GM19239 (cell line): ENCODE measurements at regions not wholly inside any gene's neighbourhood (a gene's known extent, or its start where the extent isn't known, plus 50 kb on each side); places are given as distances from the start of the nearest gene placed in this dataset.
"Not testable (repeated sequence)": the region's sequence is repeated elsewhere in the genome, so short reads cannot be mapped to it uniquely, and the experiment has no call there.

Experiments
- DNase-seq: peaks from one replicate; pipeline ENCODE4 v3.0.0; 2011; ENCODE audit warnings: low spot score; ENCODE audit not compliant: insufficient read length
- FAIRE-seq: peaks from 2 replicates; lab custom pipeline; 2011; peaks lifted over from hg19 to GRCh38; lab: Jason Lieb, UNC

GRCh38 chr1:230561570-230561969, 80.7 kb upstream of the COG2 start:
- FAIRE-seq: no peak
- no peak for DNase-seq

GRCh38 chr1:230558324-230558723, 84.0 kb upstream of the COG2 start:
- no peak for FAIRE-seq

GRCh38 chr1:230556453-230556852, 85.8 kb upstream of the COG2 start:
- FAIRE-seq (no peak), DNase-seq (no peak)

More at GRCh38 chr1:230558324-230558723, 84.0 kb upstream of the COG2 start:
- DNase-seq: no peak

- no peak for DNase-seq
- no peak for FAIRE-seq
Observed at GRCh38 chr1:230555814-230556213, 86.5 kb upstream of the COG2 start.

GRCh38 chr1:230552880-230553279, 89.4 kb upstream of the COG2 start:
- DNase-seq (no peak), FAIRE-seq (no peak)

- not testable (repeated sequence) for DNase-seq, FAIRE-seq
Observed at GRCh38 chr1:230550945-230551344, 91.3 kb upstream of the COG2 start.

- no peak for FAIRE-seq
- no peak for DNase-seq
Observed at GRCh38 chr1:230550428-230550827, 91.9 kb upstream of the COG2 start.

GRCh38 chr1:230549625-230550024, 92.7 kb upstream of the COG2 start:
- FAIRE-seq: no peak
- no peak for DNase-seq

GRCh38 chr1:230548997-230549396, 93.3 kb upstream of the COG2 start:
- FAIRE-seq (no peak), DNase-seq (no peak)

- DNase-seq (no peak), FAIRE-seq (no peak)
Observed at GRCh38 chr1:230548357-230548756, 93.9 kb upstream of the COG2 start.

- DNase-seq (no peak), FAIRE-seq (no peak)
Observed at GRCh38 chr1:230545181-230545580, 97.1 kb upstream of the COG2 start.

GRCh38 chr1:230544758-230545157, 97.5 kb upstream of the COG2 start:
- FAIRE-seq (no peak), DNase-seq (no peak)

GRCh38 chr1:230543085-230543484, 99.2 kb upstream of the COG2 start:
- DNase-seq (no peak), FAIRE-seq (no peak)

GRCh38 chr1:230542681-230543080, 99.6 kb upstream of the COG2 start:
- no peak for DNase-seq

GRCh38 chr1:230542054-230542453, 100.2 kb upstream of the COG2 start:
- no peak for DNase-seq
- FAIRE-seq: no peak

More at GRCh38 chr1:230542681-230543080, 99.6 kb upstream of the COG2 start:
- no peak for FAIRE-seq

- FAIRE-seq (no peak), DNase-seq (no peak)
Observed at GRCh38 chr1:230541306-230541705, 101.0 kb upstream of the COG2 start.

GRCh38 chr1:230540421-230541155, 101.7 kb upstream of the COG2 start:
- FAIRE-seq (no peak), DNase-seq (no peak)

GRCh38 chr1:230537456-230537855, 104.8 kb upstream of the COG2 start:
- no peak for FAIRE-seq

GRCh38 chr1:230536641-230537155, 105.6 kb upstream of the COG2 start:
- FAIRE-seq: no peak
- DNase-seq: no peak

More at GRCh38 chr1:230537456-230537855, 104.8 kb upstream of the COG2 start:
- DNase-seq: no peak

GRCh38 chr1:230534224-230534623, 108.1 kb upstream of the COG2 start:
- no peak for DNase-seq
- FAIRE-seq: no peak

- FAIRE-seq (no peak), DNase-seq (no peak)
Observed at GRCh38 chr1:230531103-230531502, 105.0 kb upstream of the PGBD5 start.

- FAIRE-seq: no peak
Observed at GRCh38 chr1:230519246-230519645, 93.1 kb upstream of the PGBD5 start.

More at GRCh38 chr1:230519246-230519645, 93.1 kb upstream of the PGBD5 start:
- DNase-seq: no peak
